ENCODE measurements at regions not wholly inside any gene's neighbourhood (a gene's known extent, or its start where the extent isn't known, plus 50 kb on each side); places are given as distances from the start of the nearest gene placed in this dataset.

GRCh38 chr4:100781435-100781834 lies 263.6 kb upstream of the EMCN start:
- TF ChIP-seq GATA3 (IDR thresholded peaks at IDR 0.05; ENCODE audit: low read depth, low read length) (no peak), GATA2 (IDR thresholded peaks at IDR 0.05; ENCODE audit: low read depth, low read length) (no peak)

Data from SH-SY5Y (cell line).